Globus pallidus (tissue), 1 donor: ENCODE measurements at regions not wholly inside any gene's neighbourhood (a gene's known extent, or its start where the extent isn't known, plus 50 kb on each side); places are given as distances from the start of the nearest gene placed in this dataset.
"Not testable (repeated sequence)": the region's sequence is repeated elsewhere in the genome, so short reads cannot be mapped to it uniquely, and the experiment has no call there.

Source experiments
- DNase-seq: peaks from one replicate; pipeline ENCODE4 v3.0.0-alpha.2; 2015; ENCODE audit warnings: low spot score

DNA sequence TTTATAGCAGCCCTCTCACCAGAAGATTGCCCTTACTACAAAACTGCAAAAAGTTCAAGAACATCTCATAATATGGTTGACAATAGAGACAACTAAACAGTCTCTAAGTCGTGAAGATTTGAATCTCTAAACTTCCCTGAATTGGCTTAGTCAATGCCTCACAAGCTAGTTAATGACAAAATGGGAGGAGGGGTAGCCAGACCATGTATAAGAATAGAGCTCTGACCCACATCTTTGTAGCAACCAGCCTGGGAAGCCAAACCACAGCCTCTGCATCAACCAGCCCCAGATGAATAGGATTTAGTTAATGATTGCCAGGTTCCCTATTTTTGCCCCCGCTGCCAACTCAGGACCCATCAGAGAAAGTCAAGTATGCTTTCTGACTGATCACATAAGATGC lies 1265.9 kb upstream of the PCDH10 start:
- not testable (repeated sequence) for DNase-seq

DNA sequence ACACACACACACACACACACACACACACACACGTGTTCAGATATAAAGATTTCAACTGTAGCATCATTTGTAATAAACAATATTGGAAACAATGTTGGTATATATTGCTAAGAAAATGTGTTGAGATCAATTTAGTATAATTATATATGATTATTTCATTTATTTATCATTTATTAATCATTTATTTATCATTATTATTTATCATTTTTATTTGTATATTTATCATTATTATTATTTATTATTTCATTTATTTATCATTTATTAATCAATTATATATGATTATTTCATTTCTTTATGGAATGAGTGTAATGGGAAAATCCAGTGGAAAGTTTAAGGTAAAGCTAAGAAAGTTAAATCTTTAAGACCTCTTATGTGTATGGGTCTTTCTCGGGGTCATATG lies 1223.4 kb upstream of the PCDH10 start:
- DNase-seq: not testable (repeated sequence)

DNA sequence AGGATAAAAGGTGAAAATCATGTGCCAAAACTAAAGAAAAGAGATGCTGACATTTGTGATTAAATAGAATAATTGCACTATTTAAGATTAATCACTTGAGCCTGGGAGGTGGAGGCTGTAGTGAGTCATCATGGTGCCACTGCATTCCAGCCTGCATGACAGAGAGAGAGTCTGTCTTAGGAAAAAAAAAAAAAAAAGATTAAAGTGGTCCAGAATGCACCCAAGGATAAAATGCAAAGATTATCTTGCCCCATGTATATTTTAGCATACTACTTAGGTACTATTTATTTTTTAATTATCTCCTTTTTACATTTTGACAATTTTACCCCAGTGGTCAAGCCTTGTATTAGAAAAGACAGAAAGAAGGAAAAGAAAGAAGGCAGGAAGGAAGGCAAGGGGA lies 1181.4 kb upstream of the PCDH10 start:
- DNase-seq: not testable (repeated sequence)

DNA sequence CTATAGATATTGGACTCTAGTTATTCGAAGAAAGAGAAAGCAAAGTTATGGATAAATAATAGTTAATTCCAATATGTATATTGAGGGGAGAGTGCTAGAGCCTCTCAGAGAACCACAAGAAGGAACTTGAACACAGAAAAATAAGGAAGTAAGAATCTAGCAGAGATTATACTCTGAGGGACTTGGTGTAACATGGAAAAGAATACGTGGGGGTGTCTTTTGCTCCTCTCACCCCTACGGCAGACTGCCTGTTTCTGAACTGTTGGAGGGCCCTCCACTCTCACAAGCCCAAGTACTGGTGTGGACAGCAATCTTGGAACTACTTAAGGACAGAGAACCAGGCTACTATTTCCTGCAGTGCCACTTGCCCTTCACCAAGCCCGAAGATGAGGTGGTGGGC lies 1174.4 kb upstream of the PCDH10 start:
- DNase-seq: no peak

DNA sequence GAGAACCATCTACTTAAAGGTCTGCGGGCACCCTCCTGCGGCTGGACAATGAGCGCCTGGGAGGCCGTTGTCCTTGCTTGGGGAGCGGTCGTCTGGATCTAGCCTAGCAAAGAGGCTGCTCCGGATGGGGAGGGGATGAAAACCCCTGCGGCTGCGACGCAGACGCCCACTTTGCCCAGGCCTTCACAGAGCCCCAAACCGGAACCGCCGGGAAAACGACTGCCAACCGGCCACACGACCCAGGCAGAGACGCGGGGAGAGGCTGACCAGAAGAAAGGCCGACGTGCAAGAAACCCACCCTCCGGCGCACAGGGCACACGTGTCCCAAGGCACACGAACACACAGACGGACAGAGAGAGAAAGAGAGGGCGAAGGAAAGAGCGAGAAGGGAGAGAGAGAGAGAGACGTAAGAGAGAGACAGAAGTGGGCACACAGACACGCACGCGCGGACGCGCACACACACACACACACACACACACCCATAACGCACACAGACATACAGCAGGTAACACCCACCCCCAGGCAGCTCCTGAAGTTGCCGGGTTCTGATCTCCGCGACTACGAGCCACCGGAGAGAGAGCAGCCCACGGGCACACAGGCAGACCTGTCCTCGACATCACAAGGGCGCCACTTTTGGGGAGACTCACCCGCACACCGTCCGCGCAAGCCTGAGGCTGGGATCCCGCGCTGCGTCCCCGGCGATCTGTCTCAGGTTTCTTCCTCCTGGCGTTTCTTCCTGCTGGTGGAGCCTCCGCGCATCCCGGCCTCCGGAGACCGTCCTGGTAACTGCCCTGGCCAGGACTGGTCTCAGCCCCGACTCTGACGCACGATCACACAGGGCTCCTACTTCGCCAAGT lies 1173.6 kb upstream of the PCDH10 start:
- not testable (repeated sequence) for DNase-seq

DNA sequence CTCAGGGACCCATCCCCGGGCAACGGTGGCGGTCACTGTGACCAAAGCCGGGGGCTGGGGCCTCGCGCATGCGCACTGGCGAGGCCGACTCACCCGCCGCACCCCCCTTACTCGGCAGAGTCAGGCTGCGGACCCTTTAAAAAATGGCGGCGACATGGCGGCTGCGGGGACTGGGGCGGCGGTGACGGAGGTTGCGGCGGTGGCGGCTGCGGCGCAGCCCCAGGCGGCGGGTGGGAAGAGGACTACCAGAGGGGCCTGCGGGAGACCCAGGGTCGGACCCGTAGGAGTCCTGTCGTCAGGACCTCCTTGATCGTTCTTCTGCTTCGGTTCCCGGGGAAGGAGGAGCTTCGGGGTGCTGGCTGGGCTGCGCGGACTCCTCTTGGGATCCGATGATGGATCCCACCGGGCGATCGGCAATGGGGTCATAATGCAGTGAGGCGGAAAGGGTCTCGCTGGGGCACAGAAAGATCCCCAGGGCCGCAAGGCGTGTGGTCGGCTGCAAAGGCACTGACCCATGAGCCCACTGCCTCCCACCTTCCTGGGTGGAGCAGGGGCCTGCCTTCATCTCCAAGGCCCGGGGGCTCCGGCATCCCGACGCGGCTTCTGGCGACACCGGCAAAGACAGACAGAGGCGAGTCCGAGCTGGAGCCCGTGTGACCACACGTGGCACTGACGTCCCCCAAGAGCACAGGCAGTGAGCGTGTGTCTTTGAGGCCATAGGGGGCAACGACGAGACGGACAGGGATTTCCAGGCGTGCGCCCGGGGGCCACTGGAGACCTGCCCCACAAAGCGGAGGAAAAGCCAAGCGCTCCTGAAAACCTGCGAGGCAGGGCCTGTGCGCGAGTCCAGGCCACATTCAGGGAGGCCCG lies 1172.7 kb upstream of the PCDH10 start:
- not testable (repeated sequence) for DNase-seq

DNA sequence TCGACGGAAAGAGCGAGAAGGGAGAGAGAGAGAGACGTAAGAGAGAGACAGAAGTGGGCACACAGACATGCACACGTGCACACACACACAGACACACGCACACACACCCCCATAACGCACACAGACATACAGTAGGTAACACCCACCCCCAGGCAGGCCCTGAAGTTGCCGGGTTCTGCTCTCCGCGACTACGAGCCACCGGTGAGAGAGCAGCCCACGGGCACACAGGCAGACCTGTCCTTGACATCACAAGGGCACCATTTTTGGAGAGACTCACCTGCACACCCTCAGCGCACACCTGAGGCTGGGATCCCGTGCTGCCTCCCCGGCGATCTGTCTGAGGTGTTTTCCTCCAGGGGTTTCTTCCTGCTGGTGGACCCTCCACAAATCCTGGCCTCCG lies 1171.0 kb upstream of the PCDH10 start:
- DNase-seq: no peak

DNA sequence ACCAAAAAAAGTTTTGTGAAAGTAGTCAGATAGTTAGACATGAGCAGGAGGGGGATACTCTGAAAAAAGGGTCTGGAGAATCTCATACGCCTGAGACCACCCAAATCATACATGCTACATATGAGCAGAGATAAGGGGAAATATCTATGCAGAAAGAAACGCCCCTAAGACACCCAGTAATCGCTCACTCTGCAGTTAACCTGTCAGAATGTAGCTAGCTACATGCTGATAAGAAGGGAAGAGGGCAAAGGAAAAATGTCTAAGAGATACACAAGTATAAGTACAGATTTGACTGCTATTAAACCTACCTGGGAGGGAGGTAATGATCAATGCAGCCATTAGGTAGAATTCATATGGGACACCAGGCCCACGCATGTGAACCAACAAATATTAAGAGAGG lies 1159.5 kb upstream of the PCDH10 start:
- no peak for DNase-seq

DNA sequence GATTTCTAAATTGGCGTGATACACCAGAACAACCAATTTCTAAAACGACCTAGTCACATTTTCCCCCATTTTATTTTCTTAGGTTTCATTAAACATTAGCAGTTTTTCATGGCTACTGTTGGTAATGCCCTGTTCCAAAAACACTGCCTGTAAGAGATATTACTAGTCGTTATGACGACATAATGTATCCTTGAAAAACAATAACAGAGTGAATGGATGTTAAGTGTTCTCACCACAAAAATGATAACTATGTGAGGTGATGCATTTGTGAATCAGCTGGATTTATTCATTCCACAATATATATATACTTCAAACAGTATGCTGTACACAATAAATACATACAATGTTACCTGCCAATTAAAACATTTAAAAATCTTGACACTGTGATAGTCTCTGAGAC lies 1147.6 kb upstream of the PCDH10 start:
- DNase-seq: no peak

DNA sequence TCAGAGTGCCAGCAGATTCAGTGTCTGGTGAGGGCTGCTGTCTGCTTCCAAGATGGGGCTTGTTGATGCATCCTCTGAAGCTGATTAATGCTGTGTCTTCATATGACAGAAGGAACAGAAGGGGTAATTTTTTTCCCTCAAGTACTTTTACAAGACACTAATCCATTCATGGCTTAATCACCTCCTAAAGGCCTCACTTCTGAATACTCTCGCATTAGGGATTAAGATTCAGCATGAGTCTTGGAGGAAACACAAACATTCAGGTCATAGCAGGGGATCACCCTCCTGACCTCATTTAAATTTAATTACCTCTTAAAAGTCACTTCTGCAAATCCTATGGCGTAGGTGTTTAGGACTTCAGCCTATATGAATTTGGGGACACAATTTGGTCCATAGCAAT lies 1145.5 kb upstream of the PCDH10 start:
- no peak for DNase-seq

DNA sequence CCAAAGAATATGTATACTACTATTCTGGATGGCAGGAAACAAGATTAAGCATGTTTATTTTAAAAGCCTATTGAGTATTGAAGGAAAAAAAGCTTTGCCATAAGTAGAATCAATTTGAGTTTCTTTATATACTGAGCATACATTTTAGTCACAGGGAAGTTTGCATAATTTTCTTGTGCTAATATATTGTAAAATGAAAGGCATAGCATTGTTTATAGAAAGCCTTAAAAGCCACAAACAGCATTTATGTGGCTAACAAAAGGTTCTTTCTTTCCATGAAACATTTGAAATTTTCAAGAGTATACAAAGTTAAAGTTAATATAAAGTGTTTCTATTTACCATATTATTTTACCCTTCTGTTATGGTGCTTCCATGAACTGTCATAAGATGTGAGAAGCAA lies 1133.8 kb upstream of the PCDH10 start:
- DNase-seq: no peak

DNA sequence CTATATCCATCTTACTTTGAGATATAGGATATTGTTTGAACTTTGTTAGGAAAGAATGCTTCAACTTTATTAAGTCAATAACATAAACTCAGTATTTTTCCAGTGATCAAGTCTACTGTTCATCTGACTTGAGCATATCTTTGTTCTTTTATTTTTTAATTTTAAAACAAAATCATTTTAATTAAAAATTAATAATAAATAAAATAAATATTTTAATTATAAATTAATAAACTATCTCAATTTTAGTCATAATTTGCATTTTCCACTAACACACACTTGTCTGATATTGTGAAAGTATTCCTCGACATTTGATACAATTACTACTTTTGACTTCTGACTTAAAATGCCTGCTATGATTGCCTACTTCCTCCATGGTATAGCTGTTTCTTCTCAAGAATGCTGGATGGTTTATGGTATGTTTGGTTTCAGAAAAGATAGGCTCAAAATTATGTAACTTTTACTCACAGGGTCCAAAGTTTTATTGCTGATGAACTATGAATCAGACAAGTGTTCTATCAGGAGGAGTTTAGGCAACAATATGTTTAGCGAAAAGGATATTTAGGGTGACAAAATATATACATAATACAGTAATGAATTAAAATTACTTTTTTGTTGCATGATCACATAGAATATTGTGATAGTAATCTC lies 1132.3 kb upstream of the PCDH10 start:
- no peak for DNase-seq

DNA sequence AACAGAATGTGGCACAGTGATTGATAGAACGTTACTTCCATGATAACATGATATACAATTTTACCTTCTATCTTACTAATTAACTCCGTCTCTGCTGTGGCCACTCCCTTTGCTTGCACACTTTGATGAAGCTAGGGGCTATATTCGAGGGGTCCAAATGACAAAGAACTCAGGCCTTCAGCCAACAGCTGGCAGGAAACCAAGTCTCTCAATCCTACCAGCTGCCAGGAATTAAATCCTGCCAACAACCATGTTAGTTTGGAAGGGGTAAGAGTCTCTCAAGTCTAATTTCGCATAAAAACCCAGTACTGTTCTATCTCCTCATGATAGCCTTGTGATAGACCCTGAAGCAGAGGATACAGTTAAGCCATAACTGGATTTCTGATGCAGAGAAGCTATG lies 1122.9 kb upstream of the PCDH10 start:
- DNase-seq: no peak

DNA sequence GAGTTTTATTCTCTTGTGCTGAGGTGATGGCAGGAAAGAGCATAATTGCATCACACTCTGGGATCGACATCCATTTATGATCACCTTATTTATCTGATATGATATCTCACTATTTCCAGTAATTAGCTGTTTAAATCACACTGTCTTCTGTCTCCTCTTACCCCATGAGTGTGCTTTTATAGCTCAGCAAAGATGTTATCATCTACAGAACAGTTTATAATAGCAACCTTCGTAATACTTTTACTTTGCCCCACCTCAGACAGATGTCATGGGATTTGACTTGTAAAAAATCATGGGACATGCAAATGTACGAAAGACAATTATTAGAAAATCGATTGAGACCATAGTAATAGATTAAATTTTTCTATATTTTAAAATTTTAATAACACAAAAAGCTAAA lies 1122.3 kb upstream of the PCDH10 start:
- DNase-seq: no peak

DNA sequence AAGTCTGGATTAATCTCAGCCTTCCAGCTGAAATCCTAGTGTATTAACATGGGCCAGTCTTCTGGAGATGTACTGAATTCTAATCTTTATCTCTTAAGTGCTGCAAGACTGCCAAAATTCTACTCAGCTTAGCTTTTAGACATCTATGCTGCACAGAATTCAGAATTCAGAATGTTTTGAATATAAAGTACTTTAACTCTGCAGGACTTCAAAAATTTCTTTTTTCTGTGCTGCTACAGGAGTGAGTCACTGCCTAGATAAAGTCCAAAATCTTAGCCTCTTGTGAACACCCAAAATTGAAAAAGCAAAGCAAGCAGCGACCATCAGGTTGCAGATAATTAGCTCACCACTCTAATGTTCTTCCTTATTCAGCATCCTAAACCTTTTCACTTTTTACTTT lies 1092.6 kb upstream of the PCDH10 start:
- no peak for DNase-seq

DNA sequence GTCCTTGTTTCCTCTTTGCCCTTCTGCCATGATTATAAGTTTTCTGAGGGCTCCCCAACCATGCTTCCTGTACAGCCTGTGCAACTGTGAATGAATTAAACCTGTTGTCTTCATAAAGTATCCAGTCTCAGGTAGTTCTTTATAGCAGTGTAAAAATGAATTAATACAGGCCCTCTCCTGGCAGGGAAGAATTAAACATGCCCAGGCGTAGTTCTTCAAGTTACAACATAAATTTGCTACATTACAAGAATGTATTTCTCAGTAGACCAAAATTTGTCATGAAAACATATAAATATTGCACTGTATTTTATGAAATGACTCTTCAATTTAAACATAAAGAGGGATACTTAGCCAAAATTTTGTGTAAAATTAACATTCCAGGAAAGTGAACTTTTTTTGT lies 1089.9 kb upstream of the PCDH10 start:
- DNase-seq: no peak

DNA sequence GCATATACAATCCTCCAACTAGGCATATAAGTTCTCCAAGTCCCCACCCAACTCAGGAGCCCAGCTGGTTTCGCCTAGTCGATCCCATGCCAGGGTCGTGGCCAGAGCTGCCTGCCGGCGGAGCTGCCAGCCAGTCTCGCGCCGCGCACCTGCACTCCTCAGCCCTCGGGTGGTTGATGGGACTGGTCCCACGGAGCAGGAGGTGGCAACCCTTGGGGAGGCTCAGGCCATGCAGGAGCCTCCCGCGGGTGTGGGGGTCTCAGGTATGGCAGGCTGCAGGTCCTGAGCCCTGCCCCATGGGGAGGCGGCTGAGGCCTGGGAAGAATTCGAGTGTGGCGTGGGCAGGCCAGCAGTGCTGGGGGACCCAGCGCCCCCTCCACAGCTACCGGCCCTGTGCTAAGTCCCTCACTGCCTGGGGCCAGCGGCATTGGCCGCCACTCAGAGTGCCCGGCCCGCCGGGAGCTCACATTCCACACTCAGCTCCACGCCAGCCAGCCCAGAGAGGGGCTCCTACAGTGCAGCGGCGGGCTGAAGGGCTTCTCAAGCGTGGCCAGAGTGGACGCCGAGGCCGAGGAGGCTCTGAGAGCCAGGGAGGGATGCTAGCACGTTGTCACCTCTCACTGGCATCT lies 1086.4 kb upstream of the PCDH10 start:
- no peak for DNase-seq

DNA sequence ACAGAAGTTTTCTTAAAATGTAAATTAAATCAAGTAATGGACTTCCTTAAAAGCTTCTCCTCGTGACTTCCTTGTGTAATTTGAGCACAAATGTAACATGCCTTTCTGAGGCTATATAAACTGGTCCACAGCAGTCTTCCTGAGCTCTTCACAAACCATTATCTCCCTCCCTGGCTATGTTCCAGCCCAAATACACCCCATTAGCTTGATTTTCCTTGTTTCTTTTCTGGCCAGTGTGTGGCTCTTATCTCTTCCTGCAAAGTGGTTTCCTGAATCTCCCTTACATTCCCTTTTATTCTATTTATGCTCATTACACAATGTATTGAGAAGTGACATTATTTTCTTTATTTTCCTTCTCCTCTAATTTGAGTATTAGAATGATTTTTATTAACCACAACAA lies 1085.3 kb upstream of the PCDH10 start:
- DNase-seq: no peak

DNA sequence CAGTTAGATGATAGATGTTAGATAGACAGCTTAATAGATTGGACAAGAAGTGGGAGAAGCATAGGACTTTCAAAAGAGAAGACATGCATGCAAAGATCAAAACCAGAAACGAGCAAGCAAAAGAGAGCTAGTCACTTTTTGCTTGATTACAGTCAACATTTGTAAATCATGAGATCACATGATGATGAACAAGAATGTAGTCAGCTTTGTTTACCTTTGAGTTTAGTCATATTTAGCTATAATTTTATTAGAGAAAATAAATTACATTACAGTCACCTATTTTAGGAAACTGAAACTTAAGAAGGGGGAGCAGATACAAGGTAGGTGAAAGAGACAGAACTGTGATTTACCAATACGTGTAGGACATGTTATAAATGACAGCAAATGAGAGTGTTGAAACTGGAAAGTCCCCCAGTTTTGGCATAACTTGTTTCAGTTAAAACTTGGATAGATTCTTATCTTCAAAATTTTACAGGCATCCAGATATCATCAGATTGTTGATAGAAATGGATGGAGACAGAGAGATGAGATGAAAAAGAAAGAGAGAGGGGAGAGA lies 1083.1 kb upstream of the PCDH10 start:
- DNase-seq: no peak

DNA sequence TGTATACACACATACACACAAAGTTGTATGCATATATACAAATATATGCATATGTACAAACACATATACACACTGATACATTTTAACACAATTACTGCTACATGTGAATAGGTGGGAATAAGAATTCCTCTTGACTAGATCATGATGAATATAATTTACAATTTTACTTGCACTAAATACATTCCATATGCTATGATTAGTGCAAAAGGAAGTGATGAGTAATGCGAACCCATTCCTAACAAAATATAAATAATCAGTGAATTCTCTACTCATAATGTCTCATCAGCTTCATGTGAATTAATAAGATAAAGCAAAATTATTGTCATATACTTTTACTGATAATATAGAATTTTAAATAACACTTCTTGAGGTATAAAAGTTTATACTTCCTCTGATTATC lies 1077.3 kb upstream of the PCDH10 start:
- no peak for DNase-seq

DNA sequence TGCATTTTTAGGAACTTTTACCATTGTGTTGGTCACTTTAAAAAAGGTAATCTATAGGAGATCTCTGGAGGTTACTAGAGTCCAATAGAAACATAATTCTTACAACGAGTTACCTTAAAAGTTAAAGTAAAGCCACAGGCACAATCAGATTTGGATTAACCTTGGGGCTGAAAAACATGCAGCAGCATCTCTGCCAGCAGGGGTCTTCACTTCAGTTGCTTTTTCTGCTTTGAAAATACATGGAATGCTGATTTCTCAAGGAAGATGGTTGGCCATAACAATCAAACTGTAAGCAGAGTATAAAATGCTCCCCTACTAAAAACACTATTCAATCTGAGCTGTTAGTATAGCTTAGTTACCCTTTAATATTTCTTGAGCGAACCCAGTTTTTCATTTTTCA lies 1072.3 kb upstream of the PCDH10 start:
- no peak for DNase-seq

DNA sequence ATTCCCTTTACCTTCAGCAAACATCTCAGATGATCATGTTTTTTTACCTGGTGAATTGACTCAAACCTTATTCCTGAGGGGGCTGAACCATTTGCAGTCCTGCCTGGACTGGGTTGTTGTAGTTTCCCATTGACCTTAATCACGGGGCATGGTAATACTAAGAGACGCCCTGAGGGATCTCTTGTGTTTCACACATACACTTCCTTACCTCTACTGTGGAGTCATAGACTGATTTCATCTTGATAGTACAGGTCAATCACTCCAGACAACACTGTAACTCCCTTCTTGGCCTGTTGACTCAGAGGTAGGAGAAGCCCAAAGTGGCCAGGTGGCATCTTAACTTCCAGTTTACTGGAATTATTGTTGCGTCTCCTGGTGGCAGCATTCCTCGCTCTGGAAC lies 1064.0 kb upstream of the PCDH10 start:
- no peak for DNase-seq
